HCT116 (cell line): ENCODE measurements at regions not wholly inside any gene's neighbourhood (a gene's known extent, or its start where the extent isn't known, plus 50 kb on each side); places are given as distances from the start of the nearest gene placed in this dataset.

Source experiments
- ATAC-seq: fragments of 200-7000 bp; cut with Tn5 transposase; 2 replicates; pipeline ENCODE4 v1.9.1; 2020; ENCODE audit warnings: mild to moderate bottlenecking, moderate library complexity
- BruUV-seq: library from RNA; stranded (reverse); fragments of 400-500 nt; replicated peaks from 2 replicates; lab custom pipeline; 2021; lab: Mats Ljungman, UMichigan
- CTCF ChIA-PET: fragments of 300-600 bp; sonication (Branson Sonifier 250); formaldehyde crosslinking; loops from one replicate; lab custom pipeline; 2021; ENCODE audit warnings: antibody characterized with exemption; lab: Charles Lee
- POLR2A ChIA-PET: fragments of 300-600, 350-600 bp; sonication (Branson Sonifier 250); formaldehyde crosslinking; loops from one replicate; lab custom pipeline; 2021; ENCODE audit warnings: antibody characterized with exemption; lab: Charles Lee
- RAD21 ChIA-PET, 2 experiments: fragments of 300-600 bp; sonication (Branson Sonifier 250); formaldehyde crosslinking; loops; one replicate each; lab custom pipeline; 2023; ENCODE audit warnings: low total read pairs in 2 of 2; ENCODE audit not compliant: uncharacterized antibody in 2 of 2, unreplicated experiment in 2 of 2, low non-redundant PET in 1 of 2; lab: Charles Lee
- DNase-seq: peaks from one replicate; pipeline ENCODE4 v3.0.0-alpha.2; 2010; ENCODE audit warnings: low read depth, low spot score
- H2AFZ ChIP-seq: fragments of 200-600 bp; shearing (Covaris generic), sonication (generic); 2 replicates; pipeline ENCODE4 v1.6.1; 2017; ENCODE audit warnings: low read depth, mixed run types, mixed read lengths, antibody characterized with exemption, low read length; ENCODE audit not compliant: poor library complexity, severe bottlenecking
- H3K27ac ChIP-seq: 2 replicates; pipeline ENCODE4 v1.5.1; 2012; ENCODE audit warnings: low read depth, low read length
- H3K27me3 ChIP-seq: fragments of 200-600 bp; sonication (generic); 2 replicates; pipeline ENCODE4 v1.6.1; 2016; ENCODE audit warnings: mixed run types, low read length, mixed read lengths; ENCODE audit not compliant: insufficient read depth
- H3K36me3 ChIP-seq, 2 experiments: fragments of 200-500 bp in 1 of 2; fragments of 200-600 bp in 1 of 2; sonication (Bioruptor generic) in 1 of 2; sonication (generic) in 1 of 2; 2 replicates each; pipeline versions ENCODE4 v1.5.1 to v1.6.1; 2014 to 2016; ENCODE audit warnings: low read length in 2 of 2, inconsistent platforms in 1 of 2, mixed read lengths in 1 of 2, mixed run types in 1 of 2; ENCODE audit not compliant: insufficient read depth in 2 of 2, control insufficient read depth in 1 of 2
- H3K4me1 ChIP-seq, 2 experiments: fragments of 200-600 bp in 1 of 2; sonication (generic) in 1 of 2; 2 replicates each; pipeline versions ENCODE4 v1.5.1 to v1.6.1; 2012 to 2017; ENCODE audit warnings: low read length in 2 of 2, inconsistent platforms in 1 of 2, mild to moderate bottlenecking in 1 of 2, mixed read lengths in 1 of 2, mixed run types in 1 of 2, moderate library complexity in 1 of 2; ENCODE audit not compliant: insufficient read depth in 2 of 2, control insufficient read depth in 1 of 2
- H3K4me2 ChIP-seq: fragments of 200-600 bp; sonication (generic); 2 replicates; pipeline ENCODE4 v1.6.1; 2017; ENCODE audit warnings: mixed run types, low read length, mixed read lengths
- H3K4me3 ChIP-seq, 2 experiments: fragments of 200-600 bp in 1 of 2; sonication (generic) in 1 of 2; replicated peaks in 1 of 2; 2 replicates each; pipeline ENCODE4 v1.5.1; 2011 to 2016; ENCODE audit warnings: low read length in 2 of 2, control low read depth in 1 of 2, low read depth in 1 of 2, mild to moderate bottlenecking in 1 of 2, mixed read lengths in 1 of 2, mixed run types in 1 of 2
- H3K79me2 ChIP-seq: fragments of 200-600 bp; sonication (generic); 2 replicates; pipeline ENCODE4 v1.6.1; 2017; ENCODE audit warnings: mild to moderate bottlenecking, mixed run types, low read length, moderate library complexity, mixed read lengths; ENCODE audit not compliant: insufficient read depth
- H3K9ac ChIP-seq: fragments of 200-600 bp; sonication (generic); 2 replicates; pipeline ENCODE4 v1.6.1; 2016; ENCODE audit warnings: low read length, mixed read lengths
- H3K9me2 ChIP-seq: fragments of 200-600 bp; sonication (generic), shearing (Covaris generic); 2 replicates; pipeline ENCODE4 v1.6.1; 2017; ENCODE audit warnings: mixed run types, mild to moderate bottlenecking, moderate library complexity; ENCODE audit not compliant: insufficient read depth
- H3K9me3 ChIP-seq, 2 experiments: fragments of 200-500 bp in 1 of 2; fragments of 200-600 bp in 1 of 2; sonication (Bioruptor generic) in 1 of 2; sonication (generic) in 1 of 2; 2 replicates each; pipeline ENCODE4 v1.6.1; 2014 to 2017; ENCODE audit warnings: low read length in 2 of 2, mixed read lengths in 2 of 2, inconsistent platforms in 1 of 2, low read depth in 1 of 2, mild to moderate bottlenecking in 1 of 2, mixed run types in 1 of 2, moderate library complexity in 1 of 2; ENCODE audit not compliant: control insufficient read depth in 1 of 2, insufficient read depth in 1 of 2
- H4K20me1 ChIP-seq: fragments of 200-600 bp; sonication (generic), shearing (Covaris generic); 2 replicates; pipeline ENCODE4 v1.6.1; 2017; ENCODE audit warnings: mixed run types, mild to moderate bottlenecking, moderate library complexity; ENCODE audit not compliant: insufficient read depth
- CBX3 ChIP-seq: IDR thresholded peaks from 2 replicates; pipeline ENCODE4 v1.6.1; 2012; ENCODE audit warnings: low read depth
- EZH2 ChIP-seq: fragments of 200-600 bp; sonication (generic); IDR thresholded peaks from 2 replicates; pipeline ENCODE4 v1.6.1; 2017; ENCODE audit warnings: antibody characterized with exemption, mixed run types
- EZH2phosphoT487 ChIP-seq: fragments of 200-600 bp; IDR thresholded peaks from 2 replicates; pipeline ENCODE4 v1.6.1; 2018; ENCODE audit warnings: antibody characterized with exemption, borderline replicate concordance
- POLR2A ChIP-seq: IDR thresholded peaks from 2 replicates; pipeline ENCODE4 v1.7.0; 2011; ENCODE audit warnings: borderline replicate concordance; ENCODE audit not compliant: insufficient read depth, insufficient read length; ENCODE audit errors: extremely low read depth
- POLR2AphosphoS5 ChIP-seq: IDR thresholded peaks from 2 replicates; pipeline ENCODE4 v1.6.1; 2011; ENCODE audit warnings: mild to moderate bottlenecking, low read depth, low read length, moderate library complexity
- RAD21 ChIP-seq: IDR thresholded peaks from 2 replicates; pipeline ENCODE4 v1.6.1; 2012; ENCODE audit warnings: low read depth, mild to moderate bottlenecking
- intact Hi-C: fragments of 100-400 bp; cut with micrococcal nuclease; formaldehyde crosslinking; loops from 2 replicates; pipeline ENCODE4 v1.10.0; 2022
- TF ChIP-seq, protein P1 (sequence below), 3 experiments: fragments of 200-600 bp in 1 of 3; sonication (generic) in 1 of 3; IDR thresholded peaks in 2 of 3; conservative IDR thresholded peaks in 1 of 3; 2 replicates each; pipeline ENCODE4 v1.5.1; 2012 to 2017; ENCODE audit warnings: low read depth in 2 of 3, low read length in 2 of 3, antibody characterized with exemption in 1 of 3, borderline replicate concordance in 1 of 3, control low read depth in 1 of 3, mild to moderate bottlenecking in 1 of 3, mixed read lengths in 1 of 3, mixed run types in 1 of 3, moderate library complexity in 1 of 3; ENCODE audit not compliant: insufficient read depth in 1 of 3
- TF ChIP-seq, protein P2 (sequence below): IDR thresholded peaks from 2 replicates; pipeline ENCODE4 v1.6.1; 2012

DNA sequence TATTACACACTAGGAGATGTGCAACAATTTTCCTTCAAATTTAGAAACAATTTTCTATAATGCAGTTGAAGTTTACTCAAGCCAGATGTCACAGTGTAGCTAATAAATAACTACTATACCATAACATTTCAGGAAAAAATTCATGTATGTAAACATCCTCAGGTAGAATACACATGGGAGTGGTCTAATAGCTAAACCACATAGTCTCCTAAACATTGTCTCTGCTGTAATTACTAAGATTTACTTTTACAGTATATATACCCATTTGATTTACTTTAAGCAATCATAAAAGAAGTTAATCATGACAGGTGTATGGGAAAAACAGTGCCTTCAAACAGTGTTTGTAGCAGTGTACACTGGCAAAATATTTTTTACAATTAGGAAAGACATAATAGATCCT lies 110.1 kb upstream of the GRM7 start:
- RAD21 ChIA-PET = no interaction called here
- intact Hi-C loops = no loop called here
- POLR2A ChIA-PET = no interaction called here
- Histone ChIP-seq H3K36me3 (no peaks in the 10 kb centered on the region), H3K27me3 (no peaks in the 10 kb centered on the region), H3K9ac (no peak overlapping the region), H3K27ac (no peak overlapping the region), H3K4me1 (no peaks in the 10 kb centered on the region), H4K20me1 (no peaks in the 10 kb centered on the region), H3K4me3 (no peak overlapping the region), H3K9me2 (no peaks in the 10 kb centered on the region), H3K9me3 (peaks cover 0 to 4% of the 10 kb centered on the region in 2 experiments; a peak in 1 of 4 replicates), H2AFZ (no peak overlapping the region), H3K4me2 (no peak overlapping the region), H3K79me2 (no peaks in the 10 kb centered on the region)
- ATAC-seq (no peak), DNase-seq (no peak)
- CTCF ChIA-PET = no interaction called here
- TF ChIP-seq POLR2AphosphoS5 = no peak
- no peak for TF ChIP-seq CBX3
- TF ChIP-seq EZH2 = no peak
- TF ChIP-seq EZH2phosphoT487 = no peak
- TF ChIP-seq, protein P1, sequence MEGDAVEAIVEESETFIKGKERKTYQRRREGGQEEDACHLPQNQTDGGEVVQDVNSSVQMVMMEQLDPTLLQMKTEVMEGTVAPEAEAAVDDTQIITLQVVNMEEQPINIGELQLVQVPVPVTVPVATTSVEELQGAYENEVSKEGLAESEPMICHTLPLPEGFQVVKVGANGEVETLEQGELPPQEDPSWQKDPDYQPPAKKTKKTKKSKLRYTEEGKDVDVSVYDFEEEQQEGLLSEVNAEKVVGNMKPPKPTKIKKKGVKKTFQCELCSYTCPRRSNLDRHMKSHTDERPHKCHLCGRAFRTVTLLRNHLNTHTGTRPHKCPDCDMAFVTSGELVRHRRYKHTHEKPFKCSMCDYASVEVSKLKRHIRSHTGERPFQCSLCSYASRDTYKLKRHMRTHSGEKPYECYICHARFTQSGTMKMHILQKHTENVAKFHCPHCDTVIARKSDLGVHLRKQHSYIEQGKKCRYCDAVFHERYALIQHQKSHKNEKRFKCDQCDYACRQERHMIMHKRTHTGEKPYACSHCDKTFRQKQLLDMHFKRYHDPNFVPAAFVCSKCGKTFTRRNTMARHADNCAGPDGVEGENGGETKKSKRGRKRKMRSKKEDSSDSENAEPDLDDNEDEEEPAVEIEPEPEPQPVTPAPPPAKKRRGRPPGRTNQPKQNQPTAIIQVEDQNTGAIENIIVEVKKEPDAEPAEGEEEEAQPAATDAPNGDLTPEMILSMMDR (IDR thresholded peaks at IDR 0.05 in 2 of 3, conservative IDR thresholded peaks at IDR 0.05 in 1 of 3; ENCODE audit: borderline replicate concordance in 1 of 3, insufficient read depth in 1 of 3, low read depth in 2 of 3, low read length in 2 of 3) = no peak
- no peak for TF ChIP-seq RAD21
- TF ChIP-seq POLR2A = no peak
- no TSS peak for BruUV-seq

DNA sequence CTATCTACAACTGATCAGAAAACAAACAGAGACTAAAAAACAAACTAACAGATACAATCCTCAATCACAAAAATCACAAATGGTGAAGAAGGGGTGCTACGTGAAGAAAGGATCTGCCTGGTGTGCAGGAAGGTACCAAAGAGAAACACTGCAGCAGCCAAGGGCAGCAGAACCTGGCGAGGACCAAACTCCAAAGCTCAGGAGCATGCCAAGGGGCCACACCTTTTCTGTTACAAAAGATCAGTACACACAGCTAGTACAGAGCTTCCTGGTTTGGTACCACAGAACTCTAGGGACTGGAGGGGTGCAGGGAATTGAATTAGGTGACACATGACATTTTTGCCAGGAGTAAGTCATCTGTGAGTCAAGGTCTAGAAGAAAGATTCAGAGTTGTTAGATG lies 107.4 kb upstream of the GRM7 start:
- POLR2A ChIA-PET = no interaction called here
- RAD21 ChIA-PET = no interaction called here
- intact Hi-C loops = no loop called here
- no peaks in the 10 kb centered on the region for H3K27me3 ChIP-seq
- H3K79me2 ChIP-seq = no peaks in the 10 kb centered on the region
- ATAC-seq (no peak), DNase-seq (no peak)
- H3K36me3 ChIP-seq = no peaks in the 10 kb centered on the region
- no peak overlapping the region for H3K27ac ChIP-seq
- BruUV-seq = no TSS peak
- H3K9me2 ChIP-seq = no peaks in the 10 kb centered on the region
- no peak overlapping the region for H3K4me2 ChIP-seq
- no peak overlapping the region for H3K4me3 ChIP-seq
- no peak for TF ChIP-seq EZH2phosphoT487
- TF ChIP-seq, protein P1 (IDR thresholded peaks at IDR 0.05 in 2 of 3, conservative IDR thresholded peaks at IDR 0.05 in 1 of 3; ENCODE audit: borderline replicate concordance in 1 of 3, insufficient read depth in 1 of 3, low read depth in 2 of 3, low read length in 2 of 3) = no peak
- TF ChIP-seq RAD21 = no peak
- TF ChIP-seq, protein P2, sequence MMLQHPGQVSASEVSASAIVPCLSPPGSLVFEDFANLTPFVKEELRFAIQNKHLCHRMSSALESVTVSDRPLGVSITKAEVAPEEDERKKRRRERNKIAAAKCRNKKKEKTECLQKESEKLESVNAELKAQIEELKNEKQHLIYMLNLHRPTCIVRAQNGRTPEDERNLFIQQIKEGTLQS = no peak
- H4K20me1 ChIP-seq = no peaks in the 10 kb centered on the region
- no peak overlapping the region for H2AFZ ChIP-seq
- H3K9ac ChIP-seq = no peak overlapping the region
- CTCF ChIA-PET = no interaction called here
- peaks cover 0 to 4% of the 10 kb centered on the region in 2 experiments; a peak in 1 of 4 replicates for H3K9me3 ChIP-seq
- no peaks in the 10 kb centered on the region for H3K4me1 ChIP-seq
